Hippocampal formation (tissue), 2 donors: ENCODE measurements at regions not wholly inside any gene's neighbourhood (a gene's known extent, or its start where the extent isn't known, plus 50 kb on each side); places are given as distances from the start of the nearest gene placed in this dataset.
"Not testable (repeated sequence)": the region's sequence is repeated elsewhere in the genome, so short reads cannot be mapped to it uniquely, and the experiment has no call there.

Experiments used
- DNase-seq, 2 donors: peaks; one replicate each; lab custom pipeline; 2025; lab: John Stamatoyannopoulos, UW

DNA sequence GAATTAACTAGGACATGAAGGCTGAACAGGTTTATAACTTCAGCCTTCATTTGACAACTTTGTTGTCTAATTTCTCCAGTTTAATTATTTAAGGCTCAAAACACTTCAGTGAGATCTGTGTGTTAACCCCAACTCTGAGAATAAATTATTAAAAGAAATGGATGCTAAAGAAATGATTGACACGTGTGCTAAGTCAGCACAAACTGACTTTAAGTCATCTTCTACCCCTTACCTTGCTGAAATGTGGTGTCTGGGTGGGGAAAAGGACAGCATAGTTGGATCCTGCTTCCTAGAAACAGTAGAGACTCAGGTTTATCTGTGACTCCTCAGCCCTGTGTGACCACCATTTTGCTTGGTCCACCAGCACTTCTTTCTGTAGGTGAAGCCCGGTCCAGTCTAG, 324.8 kb upstream of the NPSR1 start:
- DNase-seq: no peak

DNA sequence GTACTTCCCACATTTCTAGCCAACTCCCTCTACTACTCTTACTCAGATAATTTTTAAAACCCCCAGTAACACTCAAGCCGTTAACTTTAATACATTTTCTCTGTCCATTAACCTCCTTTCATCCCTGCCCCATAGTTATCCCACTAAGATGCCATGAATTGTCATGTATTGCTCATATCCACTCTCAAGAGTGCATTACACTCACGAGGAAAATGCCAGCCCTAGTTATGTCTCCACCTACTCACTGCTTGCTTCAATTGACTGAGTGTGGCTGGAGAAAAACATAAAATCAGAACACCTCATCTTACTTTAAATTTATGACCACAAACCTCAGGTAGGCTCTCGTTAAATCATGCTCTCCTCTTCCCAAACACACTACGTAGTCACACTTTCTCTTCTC, 324.1 kb upstream of the NPSR1 start:
- no peak for DNase-seq

DNA sequence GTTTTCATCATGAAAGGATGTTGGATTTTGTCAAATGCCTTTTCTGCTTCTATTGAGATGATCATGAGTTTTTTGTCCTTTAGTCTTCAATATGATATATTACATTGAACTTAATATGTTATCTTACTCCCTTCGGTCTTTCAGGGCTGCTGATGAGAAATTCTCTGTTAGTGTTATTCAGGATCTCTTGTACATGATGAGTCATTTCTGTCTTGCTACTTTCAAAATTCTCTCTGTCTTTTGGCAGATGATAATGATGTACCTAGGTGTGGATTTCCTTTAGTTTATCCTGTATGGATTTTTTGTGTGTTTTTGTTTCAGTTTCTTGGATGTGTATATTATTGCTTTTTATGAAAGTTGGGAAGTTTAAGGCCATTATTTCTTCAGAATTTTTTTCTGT, 320.9 kb upstream of the NPSR1 start:
- no peak for DNase-seq

DNA sequence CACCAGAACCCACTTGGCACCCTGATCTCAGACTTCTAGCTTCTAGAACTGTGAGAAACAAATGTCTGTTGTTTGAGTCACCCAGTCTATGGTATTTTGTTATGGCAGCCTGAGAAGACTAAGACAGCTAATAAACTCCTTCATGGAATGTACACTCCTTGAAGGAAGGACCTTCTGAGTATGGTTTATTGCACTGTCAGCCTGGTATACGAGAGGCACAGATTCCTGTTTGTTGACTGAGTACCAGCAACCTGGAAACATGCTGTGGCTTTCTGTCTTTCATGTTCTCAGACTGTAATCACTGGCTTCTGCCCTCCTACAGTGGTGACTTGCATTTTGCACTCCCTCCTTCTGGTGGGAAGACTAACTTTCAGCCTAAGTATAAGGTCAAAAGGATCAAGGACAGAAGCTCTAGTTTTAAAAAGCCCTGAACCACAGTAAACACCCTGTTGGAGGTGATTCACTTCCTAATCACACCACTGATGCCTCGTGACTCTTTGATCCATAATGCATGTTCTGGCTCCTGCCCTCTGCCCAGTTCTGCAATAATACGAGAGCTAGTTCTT, 319.0 kb upstream of the NPSR1 start:
- no peak for DNase-seq

DNA sequence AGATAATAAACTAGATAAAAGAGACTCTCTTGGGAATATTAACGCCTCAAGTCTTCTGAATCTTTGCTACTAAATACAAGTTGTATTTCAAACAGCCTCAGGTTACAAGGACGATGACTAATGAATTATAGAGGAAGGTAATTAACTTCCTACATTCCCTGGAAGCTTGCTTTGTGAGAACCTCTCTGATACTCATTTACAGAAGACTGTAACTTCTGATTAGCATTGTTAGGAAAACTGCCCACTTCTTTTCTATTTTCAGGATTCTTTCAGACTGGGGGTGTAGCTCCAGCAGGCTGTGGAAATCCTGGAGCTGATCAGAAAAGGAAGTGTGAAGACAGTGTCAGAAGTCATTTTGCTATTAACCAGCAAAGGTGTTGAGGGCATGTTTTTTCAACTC, 316.7 kb upstream of the NPSR1 start:
- no peak for DNase-seq

DNA sequence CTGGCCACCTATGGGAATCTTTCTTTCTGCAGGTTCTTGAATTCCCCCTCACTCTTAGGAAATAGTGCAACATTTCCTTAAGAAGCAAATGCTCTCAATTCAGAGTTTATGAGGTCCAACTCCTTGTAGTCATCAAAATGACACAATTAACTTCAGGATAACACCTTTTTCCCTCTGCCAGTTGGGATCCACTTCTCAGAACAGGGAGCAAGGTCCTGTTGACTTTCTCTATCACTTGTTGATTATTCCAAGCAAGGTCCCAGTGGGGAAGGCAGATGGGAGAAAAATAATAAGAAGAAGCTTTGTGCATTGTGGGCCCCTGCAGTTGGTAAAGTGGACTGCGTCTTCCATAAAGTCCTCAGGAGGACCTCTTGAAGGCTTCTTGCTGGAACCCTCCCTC, 315.6 kb upstream of the NPSR1 start:
- no peak for DNase-seq

DNA sequence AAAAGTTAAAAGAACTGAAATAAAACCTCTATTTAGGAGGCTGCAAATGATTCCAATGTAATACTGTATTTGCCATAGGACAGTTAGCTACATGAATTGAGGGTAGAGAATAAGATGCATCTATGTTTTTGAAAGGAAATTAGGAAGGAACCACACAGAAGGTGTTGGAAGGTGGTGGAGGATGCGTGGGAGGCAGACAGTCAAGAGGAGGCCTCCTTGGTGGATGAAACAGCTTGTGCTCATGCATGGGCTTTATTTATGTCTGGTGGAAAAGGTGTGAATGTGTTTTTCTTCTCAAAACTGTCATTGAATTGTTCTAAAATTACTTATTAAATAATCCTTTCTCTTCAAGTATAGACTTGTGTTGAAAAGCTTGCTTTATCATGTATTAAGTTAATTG, 314.4 kb upstream of the NPSR1 start:
- DNase-seq: no peak

DNA sequence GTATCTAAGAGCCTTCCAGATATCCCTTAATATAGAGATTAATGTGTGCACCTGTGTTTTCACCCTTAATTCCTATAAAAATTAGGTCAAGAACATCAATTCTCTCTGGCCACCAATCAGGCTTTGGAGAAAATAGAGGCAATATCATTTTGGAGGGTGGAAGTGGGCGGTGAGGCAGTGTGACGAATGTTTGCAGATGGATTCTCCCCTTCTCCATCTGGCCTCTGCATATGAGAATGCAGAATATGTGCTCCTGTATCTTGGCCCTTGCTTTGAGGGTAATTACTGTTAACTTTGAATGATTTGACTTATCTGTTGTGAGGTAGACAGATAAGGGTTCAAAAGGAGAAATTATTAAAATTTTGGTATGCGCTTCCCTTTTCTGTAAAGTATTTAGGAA, 304.0 kb upstream of the NPSR1 start:
- DNase-seq: no peak

DNA sequence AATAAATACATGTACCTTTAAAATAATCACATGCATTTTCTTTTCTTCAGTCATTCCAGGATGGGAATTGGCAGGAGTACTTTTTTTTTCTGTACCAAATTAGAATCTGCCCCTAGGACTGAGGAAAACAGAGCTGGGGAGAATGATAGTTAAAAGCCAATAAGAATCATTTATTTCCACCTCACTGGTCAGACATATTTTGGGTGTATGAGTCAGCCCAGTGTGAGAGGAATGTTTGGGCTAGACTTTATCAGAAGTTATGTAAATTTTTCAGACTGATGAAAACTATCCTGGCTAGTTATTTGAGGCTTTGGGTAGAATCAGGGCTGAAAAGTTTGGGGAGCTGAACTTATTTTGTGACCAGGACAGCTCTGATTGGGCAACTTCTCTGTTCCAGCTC, 303.1 kb upstream of the NPSR1 start:
- DNase-seq: no peak

DNA sequence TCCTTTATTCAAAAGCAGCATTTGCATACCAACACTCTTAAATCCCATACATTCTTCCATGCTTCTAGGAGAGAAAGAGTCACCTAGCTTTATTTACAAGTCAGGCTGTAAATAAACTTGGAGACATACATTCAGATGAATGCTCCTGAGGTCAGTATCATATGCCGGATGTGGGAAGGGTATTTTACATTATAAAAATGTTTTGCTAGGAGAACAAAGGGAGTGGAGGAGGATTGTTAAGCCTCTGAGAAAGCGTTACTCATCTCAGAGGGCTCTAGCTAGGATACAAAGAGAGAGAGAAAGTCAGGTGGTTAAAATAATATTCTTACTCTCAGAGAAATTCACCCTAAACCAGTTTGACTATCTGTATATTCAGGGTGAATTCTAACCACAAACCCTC, 300.9 kb upstream of the NPSR1 start:
- no peak for DNase-seq

DNA sequence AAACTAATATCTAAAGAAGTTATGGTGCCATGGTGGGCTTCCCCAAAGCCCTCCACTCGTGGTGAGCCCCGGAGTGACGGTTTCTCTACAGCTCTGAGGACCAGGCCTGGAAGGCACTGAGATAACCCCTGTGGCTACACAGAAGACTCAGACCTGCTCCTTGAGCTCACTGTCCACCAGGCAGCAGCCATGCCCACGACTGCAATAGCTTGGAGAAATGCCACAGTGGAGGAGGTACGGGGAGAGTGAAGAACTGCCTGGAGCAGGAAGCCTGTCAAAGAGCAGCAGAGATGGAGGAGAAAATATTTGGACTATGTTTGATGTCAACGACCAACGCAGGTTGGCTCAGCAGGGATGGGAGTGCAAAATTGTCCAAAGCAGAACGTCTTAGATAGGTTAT, 300.1 kb upstream of the NPSR1 start:
- no peak for DNase-seq

DNA sequence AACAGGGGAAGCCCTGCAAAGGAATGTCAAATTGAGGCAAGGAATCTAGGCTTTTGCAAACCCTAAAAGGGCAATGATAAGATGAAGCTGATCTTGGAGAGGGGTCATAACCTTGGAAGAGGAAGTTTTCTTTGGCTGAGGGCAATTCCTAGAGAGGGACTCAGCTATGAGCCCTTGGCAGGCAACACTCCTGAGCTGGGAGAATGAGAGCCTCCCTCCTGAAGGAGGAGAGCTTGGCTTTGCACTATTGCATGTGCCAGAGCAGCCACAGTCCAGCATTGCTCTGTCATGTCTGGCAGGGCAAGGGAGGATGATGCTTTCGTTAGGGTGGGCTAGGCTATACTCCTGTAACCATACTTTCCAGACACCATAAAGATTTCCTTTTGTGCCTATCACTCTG, 299.4 kb upstream of the NPSR1 start:
- not testable (repeated sequence) for DNase-seq

DNA sequence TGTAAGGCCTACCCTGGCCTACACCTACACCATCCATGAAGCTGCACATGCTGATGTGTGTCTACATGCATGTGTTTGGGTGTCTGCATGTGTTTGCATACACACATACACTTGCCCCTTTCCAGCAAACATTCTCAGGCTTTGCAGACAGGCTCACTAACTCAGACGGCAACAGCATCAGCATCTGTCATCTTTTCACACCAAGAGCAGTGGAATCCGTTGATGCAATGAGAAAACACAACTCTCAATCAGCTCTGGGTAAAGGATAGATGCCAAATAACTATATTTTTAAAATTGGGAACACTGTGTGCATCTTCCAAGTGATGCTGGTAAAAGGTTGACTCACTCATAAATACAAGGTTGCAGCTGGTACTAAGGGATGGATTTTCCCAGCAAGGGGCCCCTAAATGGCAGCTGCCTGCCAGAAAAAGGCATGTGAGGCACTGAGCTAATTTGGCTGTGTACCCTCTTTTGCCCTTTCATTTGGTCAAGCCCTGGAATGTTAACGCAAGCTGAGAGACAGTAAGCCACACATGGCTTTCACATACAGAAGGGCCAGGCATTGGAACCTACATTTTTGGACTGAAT, 296.3 kb upstream of the NPSR1 start:
- DNase-seq: no peak

DNA sequence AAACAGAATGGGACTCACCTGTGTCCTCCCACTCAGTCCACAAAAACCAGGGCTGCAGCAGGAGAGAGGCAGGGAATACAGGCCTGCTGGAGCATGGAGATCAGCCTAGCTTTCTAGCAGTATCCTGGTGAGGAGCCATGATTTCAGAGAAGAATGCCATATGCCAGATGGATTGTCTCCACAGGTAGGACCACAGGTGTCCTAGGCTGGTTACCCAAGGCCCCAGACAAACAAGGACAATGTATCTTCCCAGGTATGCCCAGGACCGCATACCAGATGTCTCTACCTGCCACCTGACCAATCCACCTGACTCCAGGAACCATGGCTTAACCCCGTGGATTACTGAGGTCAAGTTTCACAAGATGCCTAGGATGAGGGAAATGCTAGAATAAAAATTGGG, 295.4 kb upstream of the NPSR1 start:
- DNase-seq: no peak

DNA sequence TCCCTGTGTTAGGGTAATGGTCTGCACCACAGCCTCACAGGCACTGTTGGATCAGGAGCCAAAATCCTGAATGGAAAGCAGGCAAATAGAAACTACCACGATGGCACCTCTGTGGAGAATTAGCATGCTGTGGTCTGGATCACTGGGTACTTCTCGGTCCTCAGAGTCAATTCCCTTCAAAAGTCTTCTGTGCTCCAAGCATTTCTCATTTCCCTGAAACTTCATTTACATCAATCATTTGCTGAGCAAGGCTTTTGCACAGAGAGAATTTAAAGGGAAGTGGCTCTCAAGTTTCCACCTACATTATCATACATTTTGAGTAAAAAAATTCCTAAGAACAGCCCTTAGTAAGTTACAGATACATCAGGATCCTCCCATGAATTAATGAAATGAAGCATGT, 293.9 kb upstream of the NPSR1 start:
- DNase-seq: no peak

DNA sequence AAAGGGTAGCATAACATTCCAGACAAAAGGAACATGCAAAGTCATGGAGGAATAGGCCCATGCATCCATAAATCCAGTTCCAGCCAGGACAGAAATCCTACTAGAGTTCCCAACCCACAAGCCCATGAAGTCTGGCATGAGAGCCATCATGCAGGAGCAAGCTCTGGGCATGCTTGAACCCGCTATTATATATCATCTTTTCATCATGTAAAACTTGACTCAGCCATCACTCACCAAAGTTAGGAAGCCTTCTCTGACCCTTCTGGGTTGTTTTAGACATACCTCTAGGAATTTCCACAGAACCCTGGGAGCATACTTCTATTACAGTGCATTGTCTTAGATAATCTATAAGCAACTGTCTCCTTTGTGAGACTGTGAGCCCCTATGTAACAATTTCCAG, 293.0 kb upstream of the NPSR1 start:
- DNase-seq: no peak

DNA sequence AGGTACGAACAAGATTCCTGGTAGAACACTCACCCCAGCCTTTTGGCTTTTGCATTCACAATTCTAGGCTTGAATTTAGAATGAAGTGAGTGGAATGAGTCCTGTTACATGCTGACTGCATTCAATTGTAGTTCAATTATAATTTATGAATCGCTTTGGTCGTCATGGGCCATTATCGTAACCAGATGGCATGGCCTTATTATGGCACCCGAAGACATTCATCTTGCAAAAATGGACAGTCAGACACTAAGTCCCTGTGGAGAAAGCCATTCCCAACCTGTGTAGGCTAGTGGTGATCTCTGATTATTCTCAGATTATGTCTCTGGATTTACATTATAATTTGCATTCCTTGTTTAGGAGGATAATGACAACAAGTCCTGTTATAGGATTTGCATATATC, 292.4 kb upstream of the NPSR1 start:
- no peak for DNase-seq

DNA sequence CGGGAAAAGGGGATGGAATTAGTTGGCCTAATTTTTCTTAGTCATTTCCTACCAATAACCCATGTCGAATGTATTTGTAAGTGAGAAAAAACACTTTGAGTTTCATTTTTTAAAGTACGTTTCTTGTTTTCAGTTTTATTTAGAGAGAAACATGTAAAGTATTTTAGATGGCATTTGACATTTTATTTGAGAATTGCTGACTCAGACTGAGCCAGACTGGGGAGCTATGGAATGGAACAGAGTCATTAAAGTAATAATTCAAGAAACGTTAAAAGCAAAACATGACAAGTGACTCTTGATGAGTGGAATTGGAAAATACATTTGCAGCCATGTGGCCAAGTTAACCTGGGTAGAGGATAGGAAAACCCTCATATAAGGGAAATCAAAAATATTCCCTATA, 286.1 kb upstream of the NPSR1 start:
- no peak for DNase-seq

DNA sequence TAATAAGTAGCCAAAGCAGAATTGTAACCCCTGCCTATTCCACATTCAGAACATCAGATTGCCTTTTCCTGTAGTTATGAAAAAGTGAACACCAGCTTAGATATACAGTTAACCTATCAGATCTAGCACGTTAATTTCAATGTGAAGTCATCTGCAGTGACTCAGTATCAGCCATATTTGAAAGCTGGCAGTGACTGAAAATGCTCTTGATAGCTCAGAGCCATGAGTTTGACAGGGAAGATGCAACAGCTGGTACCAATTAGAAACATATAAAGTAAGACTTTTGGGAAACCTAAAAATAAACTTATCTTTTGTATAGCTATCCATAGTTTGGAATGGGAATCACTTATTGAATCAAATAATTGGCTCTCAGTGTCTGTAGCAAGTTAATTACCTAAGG, 284.1 kb upstream of the NPSR1 start:
- DNase-seq: no peak

DNA sequence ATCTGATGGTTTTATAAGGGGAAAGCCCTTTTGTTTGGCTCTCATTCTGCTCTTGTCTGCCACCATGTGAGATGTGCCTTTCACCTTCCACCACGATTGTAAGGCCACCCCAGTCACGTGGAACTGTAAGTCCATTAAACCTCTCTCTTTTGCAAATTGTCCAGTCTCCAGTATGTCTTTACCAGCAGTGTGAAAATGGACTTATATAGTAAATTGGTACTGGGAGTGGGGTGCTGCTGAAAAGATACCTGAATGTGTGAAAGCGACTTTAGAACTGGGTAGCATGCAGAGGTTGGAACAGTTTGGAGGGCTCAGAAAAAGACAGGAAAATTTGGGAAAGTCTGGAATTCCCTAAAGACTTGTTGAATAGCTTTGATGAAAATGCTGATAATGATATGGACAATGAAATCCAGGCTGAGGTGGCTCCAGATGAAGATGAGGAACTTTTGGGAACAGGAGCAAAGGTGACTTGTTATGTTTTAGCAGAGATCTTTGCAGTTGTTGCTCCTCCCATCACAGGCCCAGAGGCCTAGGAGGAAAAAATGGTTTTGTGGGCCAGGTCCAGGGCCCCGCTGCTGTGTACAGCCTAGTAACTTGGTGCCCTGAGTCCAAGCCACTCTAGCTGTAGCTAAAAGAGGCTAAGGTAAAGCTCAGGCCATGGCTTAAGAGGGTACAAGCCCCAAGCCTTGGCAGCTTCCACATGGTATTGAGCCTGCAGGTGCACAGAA, 275.7 kb upstream of the NPSR1 start:
- DNase-seq: no peak

DNA sequence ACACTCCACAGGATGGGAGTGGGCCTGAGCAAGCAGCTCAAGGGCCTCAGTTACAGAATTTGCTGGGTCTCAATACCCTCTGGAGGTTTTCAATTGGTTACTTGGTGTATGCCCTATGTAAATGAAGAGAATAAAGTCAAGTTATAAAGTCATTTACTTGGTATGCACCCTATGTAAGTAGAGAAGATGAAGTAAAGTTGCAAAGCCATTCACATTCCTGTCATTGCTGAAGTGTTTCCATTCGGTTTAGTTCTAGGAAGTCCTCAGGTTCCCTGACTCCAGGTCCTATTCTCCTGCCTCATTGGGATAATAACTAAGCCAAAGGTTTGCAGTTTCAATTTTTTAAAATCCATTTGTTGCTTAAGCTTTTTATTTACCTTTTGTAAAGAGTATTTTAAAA, 272.6 kb upstream of the NPSR1 start:
- DNase-seq: no peak

DNA sequence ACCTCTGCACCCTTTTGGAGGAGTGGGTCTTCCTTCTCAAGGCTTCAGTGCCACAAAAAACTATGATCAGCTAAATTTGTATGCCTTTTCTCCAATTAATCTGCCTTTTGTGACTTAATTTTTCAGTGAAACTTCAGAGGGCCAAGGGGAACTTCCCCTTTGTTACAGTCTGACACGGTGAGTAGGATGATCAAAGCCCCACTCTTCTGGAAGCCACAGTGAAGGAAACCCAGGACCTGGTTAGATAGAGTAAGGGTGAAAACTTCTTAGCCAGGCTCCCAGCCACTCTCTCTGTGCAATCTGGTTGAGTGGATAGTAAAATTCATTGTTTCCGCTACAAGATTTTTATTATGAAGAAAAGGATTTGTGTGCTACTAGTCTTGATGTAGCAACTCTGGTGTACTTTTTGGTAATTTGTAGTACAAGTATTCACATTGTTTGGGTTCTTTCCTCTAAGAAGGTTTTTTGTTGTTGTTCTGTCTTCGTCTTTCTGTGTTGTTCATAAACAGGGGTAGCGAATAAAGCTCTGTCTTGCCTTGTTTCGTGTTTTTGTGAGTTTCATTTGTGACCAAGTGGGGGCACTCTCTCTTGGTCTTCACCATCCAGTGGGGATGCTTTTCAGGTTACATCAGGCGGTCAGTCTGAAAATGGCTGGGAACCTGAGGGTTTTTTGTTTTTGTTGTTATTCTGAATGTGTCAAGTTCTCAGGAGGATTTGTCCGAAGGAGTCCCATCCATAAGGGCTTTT, 268.5 kb upstream of the NPSR1 start:
- DNase-seq: no peak

DNA sequence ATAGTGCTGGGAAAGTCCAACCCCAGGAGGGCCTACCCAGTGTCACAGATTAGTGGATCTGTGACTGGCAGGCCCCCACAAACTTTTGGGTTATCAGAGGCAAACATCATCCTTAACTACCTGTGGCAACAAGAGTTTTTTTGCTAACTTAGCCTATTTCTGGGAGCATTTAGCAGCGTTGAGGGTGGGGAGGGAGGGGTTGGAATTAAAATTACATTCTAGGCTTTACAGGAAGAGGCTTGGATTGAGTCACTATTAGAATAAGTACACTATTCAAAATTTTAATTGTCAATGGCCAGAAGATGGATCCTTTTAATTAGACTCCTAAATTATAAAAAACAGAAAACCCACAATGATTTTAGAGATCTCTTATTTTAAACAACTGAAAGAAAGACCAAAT, 267.9 kb upstream of the NPSR1 start:
- DNase-seq: no peak
